ENCODE measurements at regions not wholly inside any gene's neighbourhood (a gene's known extent, or its start where the extent isn't known, plus 50 kb on each side); places are given as distances from the start of the nearest gene placed in this dataset.
A peak's percentile ranks its signal among the peaks of the same experiment; 100 is the strongest.
"Not testable (repeated sequence)": the region's sequence is repeated elsewhere in the genome, so short reads cannot be mapped to it uniquely, and the experiment has no call there.

- FAIRE-seq (no peak), DNase-seq (ENCODE audit: low spot score) (no peak)
These were observed 104.6 kb downstream of the RAP2B start for GRCh38 chr3:153266619-153267018.

GRCh38 chr3:153268564-153269279 lies 106.7 kb downstream of the RAP2B start:
- no peak for DNase-seq (ENCODE audit: low spot score)

GRCh38 chr3:153269730-153270129 lies 107.7 kb downstream of the RAP2B start:
- no peak for FAIRE-seq

More at GRCh38 chr3:153268564-153269279, 106.7 kb downstream of the RAP2B start:
- FAIRE-seq: no peak

DNA sequence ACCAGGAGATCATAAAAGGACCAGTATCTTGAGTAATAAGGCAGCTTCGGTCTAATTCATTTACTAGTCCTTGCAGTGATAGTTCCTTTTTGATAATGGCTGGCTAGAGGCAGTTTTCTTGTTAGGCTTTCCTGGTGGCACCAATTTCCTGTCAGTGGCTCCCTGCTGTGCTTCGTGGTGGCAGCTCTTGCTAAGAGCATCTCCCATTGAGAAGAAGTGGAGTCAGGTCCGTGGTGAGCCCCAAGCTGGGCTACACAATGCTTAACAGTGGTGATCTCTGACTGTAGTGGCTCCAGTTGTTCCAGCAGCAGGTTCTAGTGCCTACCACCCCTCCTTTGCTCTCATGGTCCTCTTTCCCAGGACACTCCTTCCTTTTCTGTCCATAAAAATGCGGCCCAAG lies 111.2 kb downstream of the RAP2B start:
- DNase-seq (ENCODE audit: low spot score) (no peak), FAIRE-seq (no peak)

More at GRCh38 chr3:153269730-153270129, 107.7 kb downstream of the RAP2B start:
- no peak for DNase-seq (ENCODE audit: low spot score)

GRCh38 chr3:153273767-153274435 lies 111.9 kb downstream of the RAP2B start:
- DNase-seq (ENCODE audit: low spot score): no peak
- FAIRE-seq: no peak

GRCh38 chr3:153274561-153274960 lies 112.5 kb downstream of the RAP2B start:
- DNase-seq (ENCODE audit: low spot score): no peak
- no peak for FAIRE-seq

GRCh38 chr3:153275514-153275913 lies 113.5 kb downstream of the RAP2B start:
- no peak for FAIRE-seq
- DNase-seq (ENCODE audit: low spot score): no peak

DNA sequence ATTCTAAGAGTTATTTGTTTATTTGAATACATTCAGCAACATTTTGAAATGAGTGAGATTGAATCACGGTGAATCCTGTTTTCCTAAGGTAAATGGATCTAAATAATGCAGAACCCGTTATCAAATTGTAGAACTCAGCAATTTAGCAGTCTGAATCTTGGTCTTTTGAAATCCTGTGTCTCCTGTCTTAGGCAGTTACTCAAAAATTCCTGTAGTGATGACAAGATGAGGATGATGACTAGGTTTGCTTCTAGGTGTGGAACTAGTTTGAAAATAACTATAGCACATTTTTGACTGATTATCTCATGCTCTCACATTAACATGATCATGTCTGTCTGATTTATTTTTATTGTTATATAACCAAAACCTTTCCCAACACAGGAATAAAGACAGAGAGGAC lies 115.0 kb downstream of the RAP2B start:
- FAIRE-seq: no peak
- peak; percentile 44 for DNase-seq (ENCODE audit: low spot score)

GRCh38 chr3:153281236-153281997 lies 119.4 kb downstream of the RAP2B start:
- DNase-seq (ENCODE audit: low spot score); FAIRE-seq: not testable (repeated sequence)

DNA sequence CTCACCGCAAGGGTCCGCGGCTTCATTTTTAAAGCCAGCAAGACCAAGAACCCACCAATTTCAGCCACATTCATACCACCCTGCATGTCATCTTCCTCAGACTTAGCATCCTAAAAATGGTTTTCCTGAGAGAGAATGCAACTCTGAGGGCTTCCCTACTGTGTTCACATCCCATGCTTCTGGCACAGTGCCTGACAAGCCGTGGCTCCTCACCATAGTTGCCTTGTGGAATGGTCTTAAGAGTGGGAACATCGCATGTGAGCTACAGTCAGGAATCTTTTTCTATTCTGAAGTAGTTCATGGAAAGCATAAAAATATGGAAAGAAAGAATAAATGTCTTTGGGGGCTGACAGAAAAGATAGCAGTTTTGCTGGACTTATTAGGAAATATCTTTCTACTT lies 120.3 kb downstream of the RAP2B start:
- FAIRE-seq: no peak
- DNase-seq (ENCODE audit: low spot score): no peak

DNA sequence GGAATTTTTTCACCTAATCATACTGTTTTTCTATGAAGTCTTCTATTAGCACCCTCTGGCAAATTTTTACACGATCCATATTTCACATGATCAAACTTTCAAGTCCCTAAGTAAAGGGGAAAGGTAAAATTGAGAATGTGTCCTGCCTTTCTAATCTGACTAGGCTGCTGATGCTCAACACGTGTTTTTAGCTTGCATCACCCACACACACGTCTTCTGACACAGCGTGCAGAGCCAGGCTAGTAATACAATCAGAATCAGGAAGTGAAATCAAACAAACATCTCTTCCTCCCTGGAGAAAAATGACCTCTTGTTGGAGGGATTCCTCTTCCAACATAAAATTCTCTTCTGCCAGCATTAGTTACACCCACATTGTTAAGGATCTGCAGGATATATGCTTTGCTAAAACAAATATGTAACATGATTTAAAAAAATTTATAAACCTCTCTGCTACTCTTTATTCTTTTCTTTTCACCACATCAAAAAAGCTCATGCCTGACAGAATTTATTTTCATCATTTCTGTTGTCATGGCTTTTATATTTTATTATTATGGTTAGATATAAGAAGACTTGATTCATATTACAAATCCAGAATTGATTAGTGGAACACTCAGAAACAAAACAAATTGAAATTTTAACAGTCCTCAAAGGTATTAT lies 122.4 kb downstream of the RAP2B start:
- DNase-seq (ENCODE audit: low spot score): peak; percentile 62
- FAIRE-seq: no peak

GRCh38 chr3:153285194-153285641 lies 123.2 kb downstream of the RAP2B start:
- no peak for DNase-seq (ENCODE audit: low spot score)
- FAIRE-seq: no peak

GRCh38 chr3:153285982-153286381 lies 124.0 kb downstream of the RAP2B start:
- no peak for DNase-seq (ENCODE audit: low spot score)
- no peak for FAIRE-seq

DNA sequence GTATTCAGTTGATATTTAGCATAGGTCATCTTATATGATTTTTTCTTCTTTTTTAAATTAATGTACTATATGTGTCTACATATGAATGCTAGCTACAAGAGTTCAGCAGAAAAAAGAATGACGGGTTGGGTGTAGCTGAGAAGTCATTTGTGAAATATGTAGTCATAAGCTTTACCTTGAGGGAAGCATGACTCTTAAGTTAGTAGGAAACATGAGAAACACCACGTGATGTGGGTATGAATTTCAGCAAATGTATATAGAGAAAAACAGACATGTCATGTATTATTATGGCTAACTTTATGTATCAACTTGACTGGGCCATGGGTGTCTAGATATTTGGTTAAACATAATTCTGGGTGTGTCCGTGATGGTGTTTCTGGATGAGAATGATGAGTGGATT lies 125.0 kb downstream of the RAP2B start:
- DNase-seq (ENCODE audit: low spot score) (no peak), FAIRE-seq (no peak)

DNA sequence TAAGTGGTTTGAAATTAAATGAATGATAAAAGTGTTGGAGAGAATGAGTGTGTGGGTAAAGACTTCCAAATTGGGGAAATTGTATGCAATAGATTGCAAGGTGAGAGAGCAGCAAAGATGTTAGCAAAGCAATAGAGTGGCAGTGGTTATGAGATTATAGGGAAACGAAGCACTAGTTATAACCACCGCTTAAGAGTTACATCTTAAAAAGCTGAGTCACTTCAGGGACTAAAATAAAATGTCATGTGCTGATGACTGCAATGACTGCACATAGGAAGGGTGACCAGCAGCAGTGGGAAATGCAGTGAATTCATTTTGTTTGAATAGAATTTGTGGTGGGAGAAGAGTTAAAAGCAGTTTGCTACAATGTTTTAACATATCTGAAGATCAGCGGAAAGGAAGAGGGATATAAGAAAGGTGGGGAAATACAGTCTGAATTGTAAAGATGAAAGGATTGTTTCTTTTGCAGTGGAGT lies 127.3 kb downstream of the RAP2B start:
- peak; percentile 40 for FAIRE-seq
- peak; percentile 49 for DNase-seq (ENCODE audit: low spot score)

DNA sequence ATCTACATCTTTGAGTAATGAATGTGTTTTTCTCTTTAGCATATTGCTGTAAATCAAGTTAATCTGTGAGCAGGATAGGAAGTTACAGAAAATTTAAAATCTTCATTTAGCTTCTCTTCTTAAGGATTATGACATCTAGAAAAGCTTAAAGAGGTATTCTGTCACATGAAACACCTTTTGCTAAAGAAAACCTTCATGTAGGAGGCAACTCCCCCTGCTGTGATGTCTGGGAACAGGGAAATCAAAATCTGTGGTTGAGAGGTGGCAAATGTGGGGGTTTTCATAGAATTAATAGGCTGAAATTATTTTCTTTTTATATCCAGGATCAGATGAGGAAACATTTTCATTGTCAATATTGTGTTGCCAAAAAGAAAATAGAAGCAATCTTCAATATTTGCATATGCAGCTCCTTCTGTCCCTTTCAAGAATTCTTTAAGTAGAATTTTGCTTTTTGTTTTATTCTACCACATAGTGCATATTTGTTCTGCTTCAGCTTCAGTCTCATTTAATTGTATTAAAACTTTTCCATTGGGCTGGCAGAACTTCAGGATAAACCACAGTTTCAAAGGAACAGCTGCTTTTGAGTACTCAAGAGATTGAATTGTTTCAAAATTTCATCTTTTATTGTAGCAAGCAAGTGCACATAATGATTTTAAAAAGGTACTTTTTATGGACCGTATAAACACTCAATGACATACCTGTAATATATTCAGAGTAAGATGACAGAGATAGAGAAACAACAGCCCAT lies 128.4 kb downstream of the RAP2B start:
- FAIRE-seq (no peak), DNase-seq (ENCODE audit: low spot score) (no peak)

DNA sequence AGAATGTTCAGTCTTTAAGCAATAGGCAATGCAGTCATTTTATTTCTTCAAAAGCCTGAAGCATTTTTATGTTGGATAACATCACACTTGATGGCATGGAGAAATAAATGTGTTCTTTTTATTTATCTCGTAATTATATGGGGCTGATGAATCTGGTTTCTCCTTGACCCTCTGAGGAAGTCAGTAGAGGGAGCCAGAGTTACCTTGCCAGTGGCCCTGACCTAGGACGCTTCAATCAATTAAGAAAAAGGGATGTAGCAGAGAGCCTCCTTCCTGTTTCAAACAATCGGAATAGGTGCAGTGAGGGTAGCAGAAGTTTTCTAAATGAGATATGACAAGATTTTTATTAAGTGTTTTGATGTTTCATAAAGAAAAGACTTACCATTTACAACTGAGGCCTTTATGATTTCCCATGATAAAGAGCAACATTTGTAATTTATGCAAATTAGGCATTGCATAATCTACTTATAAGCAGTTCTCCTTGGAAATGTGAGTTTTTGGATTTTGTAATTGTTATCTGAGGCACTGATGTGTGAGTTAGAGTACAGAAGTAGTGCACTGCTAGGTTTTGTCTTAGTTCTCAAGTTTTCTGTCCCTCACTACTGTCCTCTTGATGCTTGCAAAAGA lies 129.1 kb downstream of the RAP2B start:
- DNase-seq (ENCODE audit: low spot score): no peak
- no peak for FAIRE-seq

- no peak for FAIRE-seq
These were observed 131.2 kb downstream of the RAP2B start for GRCh38 chr3:153293265-153293664.

DNA sequence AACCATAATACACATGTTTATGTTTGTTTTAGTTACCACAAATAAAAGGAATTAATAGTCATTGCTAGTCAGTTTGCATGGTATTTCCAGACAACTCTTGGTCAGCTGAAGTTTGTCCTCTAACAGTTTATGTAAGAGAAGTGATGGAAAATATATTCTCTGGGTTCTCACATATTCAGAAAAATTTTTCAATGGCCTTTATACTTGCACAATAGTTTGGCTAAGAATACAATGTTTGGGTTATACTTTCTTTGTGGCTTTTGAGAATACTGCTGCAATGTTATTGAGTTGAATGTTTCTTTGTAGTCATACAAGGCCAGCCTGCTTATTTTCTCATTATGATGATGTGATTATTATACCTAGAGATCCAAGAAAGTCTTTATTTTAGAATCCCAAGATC lies 133.9 kb downstream of the RAP2B start:
- DNase-seq (ENCODE audit: low spot score) (no peak), FAIRE-seq (no peak)

More at GRCh38 chr3:153293265-153293664, 131.2 kb downstream of the RAP2B start:
- no peak for DNase-seq (ENCODE audit: low spot score)

GRCh38 chr3:153305189-153305588 lies 143.2 kb downstream of the RAP2B start:
- DNase-seq (ENCODE audit: low spot score) (no peak), FAIRE-seq (no peak)

Measured in RCC 7860 (cell line).